GM12878 (cell line): ENCODE measurements at regions not wholly inside any gene's neighbourhood (a gene's known extent, or its start where the extent isn't known, plus 50 kb on each side); places are given as distances from the start of the nearest gene placed in this dataset.

Source experiments
- CREM ChIP-seq: IDR thresholded peaks from 2 replicates; pipeline ENCODE4 v1.6.1; 2014; ENCODE audit warnings: antibody characterized with exemption, low read depth
- FOS ChIP-seq: IDR thresholded peaks from 3 replicates; pipeline ENCODE4 v1.6.1; 2011; ENCODE audit warnings: borderline replicate concordance; ENCODE audit not compliant: insufficient read length; ENCODE audit errors: extremely low read depth
- NR2C2 ChIP-seq: IDR thresholded peaks from 2 replicates; pipeline ENCODE4 v1.6.1; 2011; ENCODE audit warnings: borderline replicate concordance, low read depth; ENCODE audit not compliant: control insufficient read depth, insufficient read length
- POLR2AphosphoS5 ChIP-seq: IDR thresholded peaks from 2 replicates; pipeline ENCODE4 v1.6.1; 2011; ENCODE audit warnings: mild to moderate bottlenecking, low read length, inconsistent platforms
- RAD21 ChIP-seq: IDR thresholded peaks from 2 replicates; pipeline ENCODE4 v1.6.1; 2011; ENCODE audit warnings: mild to moderate bottlenecking, low read depth, low read length, moderate library complexity; ENCODE audit not compliant: insufficient read depth
- SREBF1 ChIP-seq: IDR thresholded peaks from 2 replicates; pipeline ENCODE4 v1.6.1; 2012; ENCODE audit warnings: mild to moderate bottlenecking, low read length
- SREBF2 ChIP-seq: IDR thresholded peaks from 2 replicates; pipeline ENCODE4 v1.6.1; 2012; ENCODE audit warnings: mild to moderate bottlenecking, low read length
- TCF3 ChIP-seq: IDR thresholded peaks from 2 replicates; pipeline ENCODE4 v1.6.1; 2012; ENCODE audit warnings: low read depth, mild to moderate bottlenecking, low read length, borderline replicate concordance; ENCODE audit not compliant: insufficient read depth
- ZNF622 ChIP-seq: fragments of 450-650 bp; IDR thresholded peaks from 2 replicates; pipeline ENCODE4 v1.6.1; 2017; ENCODE audit warnings: mild to moderate bottlenecking, inconsistent platforms
- TF ChIP-seq, protein P1 (sequence below): fragments of 450-650 bp; IDR thresholded peaks from 2 replicates; pipeline ENCODE4 v1.6.1; 2018; ENCODE audit warnings: borderline replicate concordance, mild to moderate bottlenecking; ENCODE audit not compliant: partially characterized antibody
- TF ChIP-seq, protein P2 (sequence below): fragments of 450-650 bp; IDR thresholded peaks from 2 replicates; pipeline ENCODE4 v1.6.1; 2017; ENCODE audit warnings: antibody characterized with exemption, mild to moderate bottlenecking, moderate library complexity
- TF ChIP-seq, protein P3 (sequence below): IDR thresholded peaks from 2 replicates; pipeline ENCODE4 v1.6.1; 2011; ENCODE audit warnings: low read depth, mild to moderate bottlenecking, low read length, moderate library complexity, borderline replicate concordance; ENCODE audit errors: extremely low read depth

DNA sequence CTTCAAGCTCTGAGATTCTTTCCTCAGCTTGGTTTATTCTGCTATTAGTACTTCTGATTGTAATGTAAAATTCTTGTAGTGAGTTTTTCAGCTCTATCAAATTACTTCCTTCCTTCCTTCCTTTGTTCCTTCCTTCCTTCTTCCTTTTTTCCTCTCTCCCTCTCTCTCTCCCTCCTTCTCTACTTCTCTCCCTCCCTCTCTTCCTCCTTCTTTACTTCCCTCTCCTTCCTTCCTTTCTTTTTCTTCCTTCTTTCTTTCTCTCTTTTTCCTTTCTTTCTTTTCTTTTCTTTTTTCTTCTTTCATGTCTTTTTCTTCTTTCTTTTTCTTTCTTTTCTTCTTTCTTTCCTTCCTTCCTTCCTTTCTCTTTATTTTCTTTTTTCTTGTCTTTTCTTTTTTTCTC is 565.2 kb upstream of the STXBP6 start (continued):
- TF ChIP-seq, protein P1, sequence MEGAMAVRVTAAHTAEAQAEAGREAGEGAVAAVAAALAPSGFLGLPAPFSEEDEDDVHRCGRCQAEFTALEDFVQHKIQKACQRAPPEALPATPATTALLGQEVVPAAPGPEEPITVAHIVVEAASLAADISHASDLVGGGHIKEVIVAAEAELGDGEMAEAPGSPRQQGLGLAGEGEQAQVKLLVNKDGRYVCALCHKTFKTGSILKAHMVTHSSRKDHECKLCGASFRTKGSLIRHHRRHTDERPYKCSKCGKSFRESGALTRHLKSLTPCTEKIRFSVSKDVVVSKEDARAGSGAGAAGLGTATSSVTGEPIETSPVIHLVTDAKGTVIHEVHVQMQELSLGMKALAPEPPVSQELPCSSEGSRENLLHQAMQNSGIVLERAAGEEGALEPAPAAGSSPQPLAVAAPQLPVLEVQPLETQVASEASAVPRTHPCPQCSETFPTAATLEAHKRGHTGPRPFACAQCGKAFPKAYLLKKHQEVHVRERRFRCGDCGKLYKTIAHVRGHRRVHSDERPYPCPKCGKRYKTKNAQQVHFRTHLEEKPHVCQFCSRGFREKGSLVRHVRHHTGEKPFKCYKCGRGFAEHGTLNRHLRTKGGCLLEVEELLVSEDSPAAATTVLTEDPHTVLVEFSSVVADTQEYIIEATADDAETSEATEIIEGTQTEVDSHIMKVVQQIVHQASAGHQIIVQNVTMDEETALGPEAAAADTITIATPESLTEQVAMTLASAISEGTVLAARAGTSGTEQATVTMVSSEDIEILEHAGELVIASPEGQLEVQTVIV = no peak
- TF ChIP-seq, protein P2, sequence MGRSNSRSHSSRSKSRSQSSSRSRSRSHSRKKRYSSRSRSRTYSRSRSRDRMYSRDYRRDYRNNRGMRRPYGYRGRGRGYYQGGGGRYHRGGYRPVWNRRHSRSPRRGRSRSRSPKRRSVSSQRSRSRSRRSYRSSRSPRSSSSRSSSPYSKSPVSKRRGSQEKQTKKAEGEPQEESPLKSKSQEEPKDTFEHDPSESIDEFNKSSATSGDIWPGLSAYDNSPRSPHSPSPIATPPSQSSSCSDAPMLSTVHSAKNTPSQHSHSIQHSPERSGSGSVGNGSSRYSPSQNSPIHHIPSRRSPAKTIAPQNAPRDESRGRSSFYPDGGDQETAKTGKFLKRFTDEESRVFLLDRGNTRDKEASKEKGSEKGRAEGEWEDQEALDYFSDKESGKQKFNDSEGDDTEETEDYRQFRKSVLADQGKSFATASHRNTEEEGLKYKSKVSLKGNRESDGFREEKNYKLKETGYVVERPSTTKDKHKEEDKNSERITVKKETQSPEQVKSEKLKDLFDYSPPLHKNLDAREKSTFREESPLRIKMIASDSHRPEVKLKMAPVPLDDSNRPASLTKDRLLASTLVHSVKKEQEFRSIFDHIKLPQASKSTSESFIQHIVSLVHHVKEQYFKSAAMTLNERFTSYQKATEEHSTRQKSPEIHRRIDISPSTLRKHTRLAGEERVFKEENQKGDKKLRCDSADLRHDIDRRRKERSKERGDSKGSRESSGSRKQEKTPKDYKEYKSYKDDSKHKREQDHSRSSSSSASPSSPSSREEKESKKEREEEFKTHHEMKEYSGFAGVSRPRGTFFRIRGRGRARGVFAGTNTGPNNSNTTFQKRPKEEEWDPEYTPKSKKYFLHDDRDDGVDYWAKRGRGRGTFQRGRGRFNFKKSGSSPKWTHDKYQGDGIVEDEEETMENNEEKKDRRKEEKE = no peak
- TF ChIP-seq CREM (no peak), POLR2AphosphoS5 (no peak), SREBF2 (no peak), NR2C2 (no peak), SREBF1 (no peak), FOS (no peak), ZNF622 (no peak), RAD21 (no peak), TCF3 (no peak)
- TF ChIP-seq, protein P3, sequence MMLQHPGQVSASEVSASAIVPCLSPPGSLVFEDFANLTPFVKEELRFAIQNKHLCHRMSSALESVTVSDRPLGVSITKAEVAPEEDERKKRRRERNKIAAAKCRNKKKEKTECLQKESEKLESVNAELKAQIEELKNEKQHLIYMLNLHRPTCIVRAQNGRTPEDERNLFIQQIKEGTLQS = no peak
